GM23338 (cell line): ENCODE measurements at regions not wholly inside any gene's neighbourhood (a gene's known extent, or its start where the extent isn't known, plus 50 kb on each side); places are given as distances from the start of the nearest gene placed in this dataset.
A peak's percentile ranks its signal among the peaks of the same experiment; 100 is the strongest.

ENCODE experiments used
- ATAC-seq: fragments of 200-7000 bp; cut with Tn5 transposase; 3 replicates; pipeline ENCODE4 v1.9.1; 2020
- DNase-seq: peaks from one replicate; pipeline ENCODE4 v3.0.0-alpha.2; 2015; ENCODE audit warnings: low spot score
- H2AFZ ChIP-seq: fragments of 200-600 bp; sonication (generic); 2 replicates; pipeline ENCODE4 v1.8.0; 2016; ENCODE audit warnings: antibody characterized with exemption, mild to moderate bottlenecking, moderate library complexity
- H3F3A ChIP-seq: fragments of 200-600 bp; sonication (generic); replicated peaks from 2 replicates; pipeline ENCODE4 v1.8.0; 2017; ENCODE audit warnings: antibody characterized with exemption, mixed run types, low read depth
- H3K27ac ChIP-seq: fragments of 200-600 bp; sonication (generic); 2 replicates; pipeline ENCODE4 v1.6.1; 2016; ENCODE audit warnings: low read depth
- H3K27me3 ChIP-seq: fragments of 200-600 bp; sonication (generic); 2 replicates; pipeline ENCODE4 v1.8.0; 2016; ENCODE audit warnings: mild to moderate bottlenecking, mixed run types, moderate library complexity; ENCODE audit not compliant: insufficient read depth
- H3K36me3 ChIP-seq: fragments of 200-600 bp; sonication (generic); 2 replicates; pipeline ENCODE4 v1.8.0; 2016; ENCODE audit warnings: mild to moderate bottlenecking; ENCODE audit not compliant: insufficient read depth
- H3K4me1 ChIP-seq: fragments of 200-600 bp; sonication (generic); 2 replicates; pipeline ENCODE4 v1.8.0; 2016; ENCODE audit warnings: mild to moderate bottlenecking, moderate library complexity; ENCODE audit not compliant: insufficient read depth
- H3K4me2 ChIP-seq: fragments of 200-600 bp; sonication (generic); 2 replicates; pipeline ENCODE4 v1.7.1; 2017; ENCODE audit warnings: mixed run types
- H3K4me3 ChIP-seq: fragments of 200-600 bp; sonication (generic); 2 replicates; pipeline ENCODE4 v1.6.1; 2016; ENCODE audit warnings: mixed run types
- H3K79me2 ChIP-seq: fragments of 200-600 bp; sonication (generic); replicated peaks from 2 replicates; pipeline ENCODE4 v1.8.0; 2017; ENCODE audit warnings: mild to moderate bottlenecking; ENCODE audit not compliant: insufficient read depth
- H3K9me2 ChIP-seq: fragments of 200-600 bp; sonication (generic); 2 replicates; pipeline ENCODE4 v1.8.0; 2017; ENCODE audit not compliant: insufficient read depth
- H4K20me1 ChIP-seq: fragments of 200-600 bp; sonication (generic); replicated peaks from 2 replicates; pipeline ENCODE4 v1.8.0; 2017; ENCODE audit warnings: mild to moderate bottlenecking; ENCODE audit not compliant: insufficient read depth
- H3K27ac Mint-ChIP-seq: 2 replicates; pipeline ENCODE4 v1.8.0; 2020; ENCODE audit warnings: inconsistent platforms, mild to moderate bottlenecking, moderate library complexity, mixed read lengths
- H3K27me3 Mint-ChIP-seq: 3 replicates; pipeline ENCODE4 v1.8.0; 2022; ENCODE audit warnings: low read depth, mild to moderate bottlenecking, moderate library complexity, mixed read lengths, inconsistent platforms; ENCODE audit not compliant: insufficient read depth, poor library complexity
- H3K36me3 Mint-ChIP-seq: 3 replicates; pipeline ENCODE4 v1.8.0; 2021; ENCODE audit warnings: low read depth, mild to moderate bottlenecking, inconsistent platforms, moderate library complexity, mixed read lengths
- H3K4me1 Mint-ChIP-seq: 3 replicates; pipeline ENCODE4 v1.8.0; 2020; ENCODE audit warnings: mild to moderate bottlenecking, inconsistent platforms, mixed read lengths
- H3K4me3 Mint-ChIP-seq: 3 replicates; pipeline ENCODE4 v1.8.0; 2021; ENCODE audit warnings: moderate library complexity, mild to moderate bottlenecking, inconsistent platforms, mixed read lengths
- H3K9me3 Mint-ChIP-seq: 3 replicates; pipeline ENCODE4 v1.8.0; 2020; ENCODE audit warnings: moderate library complexity, mild to moderate bottlenecking, inconsistent platforms, mixed read lengths
- CTCF ChIP-seq, 2 experiments: fragments of 200-600 bp in 1 of 2; sonication (generic) in 1 of 2; conservative IDR thresholded peaks; 2 replicates each; pipeline versions ENCODE4 v1.5.1 to v1.6.1; 2016 to 2017; ENCODE audit warnings: antibody characterized with exemption in 2 of 2, low read depth in 2 of 2, mild to moderate bottlenecking in 2 of 2, moderate library complexity in 1 of 2
- ETS1 ChIP-seq: IDR thresholded peaks from 2 replicates; pipeline ENCODE4 v1.6.1; 2016; ENCODE audit warnings: antibody characterized with exemption
- EZH2phosphoT487 ChIP-seq: fragments of 200-600 bp; sonication (generic); IDR thresholded peaks from one replicate; pipeline ENCODE4 v1.8.1; 2018; ENCODE audit warnings: antibody characterized with exemption; ENCODE audit not compliant: unreplicated experiment
- NANOG ChIP-seq: IDR thresholded peaks from 2 replicates; pipeline ENCODE4 v1.6.1; 2016; ENCODE audit warnings: antibody characterized with exemption, borderline replicate concordance
- POLR2AphosphoS5 ChIP-seq: IDR thresholded peaks from 2 replicates; pipeline ENCODE4 v1.6.1; 2016; ENCODE audit warnings: antibody characterized with exemption, low read depth
- REST ChIP-seq: IDR thresholded peaks from one replicate; pipeline ENCODE4 v1.6.1; 2018; ENCODE audit warnings: antibody characterized with exemption; ENCODE audit not compliant: unreplicated experiment
- STAT1 ChIP-seq: IDR thresholded peaks from one replicate; pipeline ENCODE4 v1.6.1; 2016; ENCODE audit warnings: antibody characterized with exemption; ENCODE audit not compliant: unreplicated experiment
- ZNF114 ChIP-seq: fragments of 250-450 bp; sonication (Bioruptor Pico); IDR thresholded peaks from 2 replicates; pipeline ENCODE4 v1.5.0; 2020; ENCODE audit warnings: mild to moderate bottlenecking, moderate library complexity
- ZNF331 ChIP-seq: fragments of 250-450 bp; sonication (Bioruptor Pico); IDR thresholded peaks from 2 replicates; pipeline ENCODE4 v1.5.0; 2020; ENCODE audit warnings: low read depth, mild to moderate bottlenecking, moderate library complexity

GRCh38 chr12:61367281-61367785 is 892.9 kb upstream of the USP15 start:
- Mint-ChIP-seq H3K27me3 (no peaks in the 10 kb centered on the region), H3K4me3 (no peak overlapping the region), H3K36me3 (no peaks in the 10 kb centered on the region), H3K27ac (no peak overlapping the region), H3K4me1 (no peaks in the 10 kb centered on the region; the same call in 2 of the 3 replicates), H3K9me3 (no peaks in the 10 kb centered on the region)
- Histone ChIP-seq H3K9me2 (no peaks in the 10 kb centered on the region; the same call in 1 of the 2 replicates), H3K79me2 (no peaks in the 10 kb centered on the region), H3K4me3 (no peak overlapping the region), H4K20me1 (no peaks in the 10 kb centered on the region), H3K4me1 (no peaks in the 10 kb centered on the region), H3F3A (no peaks in the 10 kb centered on the region), H3K27me3 (no peaks in the 10 kb centered on the region), H3K36me3 (no peaks in the 10 kb centered on the region), H2AFZ (no peak overlapping the region), H3K4me2 (no peak overlapping the region), H3K27ac (no peak overlapping the region)
- peak; percentile 46 for DNase-seq
- ATAC-seq, result no peak
- TF ChIP-seq EZH2phosphoT487 (no peak), CTCF (conservative IDR thresholded peaks at IDR 0.05; ENCODE audit: low read depth in 2 of 2) (peak; percentile 15 to 32; a peak in 2 of 4 replicates)

GRCh38 chr12:61369241-61369910 is 890.8 kb upstream of the USP15 start:
- Histone ChIP-seq H3K4me1 (no peaks in the 10 kb centered on the region), H3K36me3 (no peaks in the 10 kb centered on the region), H3K27ac (no peak overlapping the region), H3K4me2 (no peak overlapping the region), H3F3A (no peaks in the 10 kb centered on the region), H2AFZ (no peak overlapping the region), H3K9me2 (no peaks in the 10 kb centered on the region; the same call in 1 of the 2 replicates), H4K20me1 (no peaks in the 10 kb centered on the region), H3K27me3 (no peaks in the 10 kb centered on the region), H3K79me2 (no peaks in the 10 kb centered on the region), H3K4me3 (no peak overlapping the region)
- H3K9me3 Mint-ChIP-seq, result no peaks in the 10 kb centered on the region
- DNase-seq (no peak), ATAC-seq (no peak)
- H3K27me3 Mint-ChIP-seq, result no peaks in the 10 kb centered on the region
- H3K4me3 Mint-ChIP-seq, result no peak overlapping the region
- H3K36me3 Mint-ChIP-seq, result no peaks in the 10 kb centered on the region
- TF ChIP-seq CTCF (conservative IDR thresholded peaks at IDR 0.05; ENCODE audit: low read depth in 2 of 2) (no peak), REST (no peak), STAT1 (no peak), NANOG (no peak), ZNF114 (CRISPR knock-in tag) (no peak), ZNF331 (no peak), ETS1 (no peak), POLR2AphosphoS5 (no peak)
- no peaks in the 10 kb centered on the region; the same call in 2 of the 3 replicates for H3K4me1 Mint-ChIP-seq
- no peak overlapping the region for H3K27ac Mint-ChIP-seq
